ENCODE measurements at regions not wholly inside any gene's neighbourhood (a gene's known extent, or its start where the extent isn't known, plus 50 kb on each side); places are given as distances from the start of the nearest gene placed in this dataset.
"Not testable (repeated sequence)": the region's sequence is repeated elsewhere in the genome, so short reads cannot be mapped to it uniquely, and the experiment has no call there.

DNA sequence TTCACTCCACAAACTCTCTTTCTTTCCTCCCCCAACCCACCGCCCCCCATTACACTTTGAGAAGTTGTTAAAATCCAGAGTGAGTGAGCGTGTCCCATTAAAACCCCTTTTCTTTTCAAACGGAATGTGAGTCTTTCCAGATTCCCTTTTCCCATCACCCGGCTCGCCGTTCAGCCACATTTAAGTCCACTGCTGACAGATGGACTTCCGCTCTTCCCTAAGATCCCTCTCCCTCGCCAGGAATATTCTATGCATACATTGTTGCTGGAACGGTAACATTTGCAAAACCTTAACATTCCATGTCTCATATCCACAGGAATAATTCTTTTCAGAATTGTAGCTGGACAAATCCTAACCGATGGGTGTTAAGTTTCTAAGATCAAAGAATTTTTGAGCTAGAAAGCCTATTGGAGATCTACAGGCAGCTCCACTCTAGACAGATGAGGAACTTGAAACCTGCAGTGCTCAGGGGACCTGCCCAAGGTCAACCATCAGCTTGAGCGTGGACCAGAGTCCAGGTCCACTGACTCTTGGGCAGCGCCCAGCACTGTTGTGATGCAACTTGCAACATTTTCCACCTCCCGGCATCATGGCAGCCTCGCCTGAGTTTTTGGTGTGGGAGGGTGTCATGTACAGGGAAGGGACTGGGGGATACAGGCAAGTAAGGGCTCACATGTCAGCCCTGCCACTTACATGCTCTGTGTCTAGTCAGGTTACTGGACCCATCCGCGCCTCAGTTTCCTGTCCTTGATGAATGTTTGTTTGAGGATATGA is 500.1 kb downstream of the CCDC171 start:
- DNase-seq (ENCODE audit: low read depth in 2 of 2), result no peak

DNA sequence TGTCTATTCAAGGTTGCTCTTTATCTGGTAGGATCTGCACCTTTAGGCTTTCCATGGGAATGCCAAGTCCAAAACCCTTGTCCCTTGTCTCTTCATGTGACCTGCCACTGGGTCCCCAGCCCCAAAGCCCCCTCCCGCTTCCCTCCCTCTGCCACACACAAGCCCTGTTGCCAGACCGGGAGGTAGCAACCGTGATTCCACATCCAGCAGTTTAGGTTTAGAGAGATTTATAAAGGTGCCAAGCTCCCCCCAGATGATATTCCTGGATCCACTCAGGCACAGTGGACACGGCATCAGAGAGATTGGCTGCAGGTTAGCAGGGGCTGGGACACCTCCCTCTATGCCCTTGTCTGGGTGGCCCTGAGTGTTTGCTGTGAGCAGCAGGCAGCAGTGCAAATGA is 504.7 kb downstream of the CCDC171 start:
- no peak for DNase-seq (ENCODE audit: low read depth in 2 of 2)

DNA sequence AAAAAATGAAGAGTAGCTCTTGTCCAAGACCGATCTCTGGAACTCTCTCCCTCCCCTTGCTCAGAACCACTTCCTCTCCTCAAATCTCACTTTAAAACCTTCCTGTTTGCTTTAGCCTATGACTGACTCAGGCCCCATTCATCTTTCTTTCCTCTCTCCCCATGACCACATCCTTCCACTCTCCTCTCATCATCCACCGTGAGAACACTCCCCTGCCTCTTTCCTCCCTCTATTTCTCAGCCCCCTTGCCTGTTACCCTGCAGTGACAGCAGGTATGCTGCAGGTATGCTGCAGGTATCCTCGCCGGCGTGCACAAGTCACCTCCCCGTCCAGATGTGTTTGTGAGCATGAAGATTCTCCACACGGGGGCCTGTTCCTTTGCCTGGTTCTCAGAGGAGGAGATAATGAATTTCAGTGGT is 505.3 kb downstream of the CCDC171 start:
- DNase-seq (ENCODE audit: low read depth in 2 of 2), result no peak

DNA sequence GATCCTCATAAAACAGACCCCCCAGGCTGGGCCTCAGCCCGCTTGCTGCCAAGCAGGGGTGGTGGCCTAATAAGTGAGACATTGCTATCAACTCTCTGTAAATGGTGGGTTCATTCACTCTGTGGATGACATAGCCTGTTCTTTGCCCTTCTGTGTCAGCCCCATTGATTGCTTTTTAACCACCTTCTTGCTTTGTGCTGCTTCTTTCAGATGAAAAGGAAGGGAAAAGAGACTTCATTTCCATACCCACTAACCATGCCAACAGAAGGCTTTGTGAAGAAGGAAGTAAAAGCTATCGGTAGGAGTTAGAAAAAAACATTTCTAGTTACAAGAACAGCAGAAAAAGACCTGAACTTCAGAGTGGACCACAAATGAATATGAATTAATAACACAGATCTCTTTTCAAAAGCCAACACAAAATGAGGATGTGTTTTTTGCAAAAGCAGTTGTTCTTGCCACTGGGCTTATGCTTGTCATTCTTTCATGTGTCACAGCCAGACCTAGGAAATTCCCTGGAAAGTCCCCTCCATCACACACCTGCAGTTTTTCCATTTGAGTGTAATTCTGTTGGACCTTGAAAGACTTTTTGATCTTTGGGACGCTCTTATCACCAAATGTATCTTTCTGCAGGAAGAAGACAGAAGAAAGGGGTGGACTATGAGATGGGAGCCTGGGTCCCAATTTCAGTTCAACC is 507.7 kb downstream of the CCDC171 start:
- DNase-seq (ENCODE audit: low read depth in 2 of 2), result no peak

DNA sequence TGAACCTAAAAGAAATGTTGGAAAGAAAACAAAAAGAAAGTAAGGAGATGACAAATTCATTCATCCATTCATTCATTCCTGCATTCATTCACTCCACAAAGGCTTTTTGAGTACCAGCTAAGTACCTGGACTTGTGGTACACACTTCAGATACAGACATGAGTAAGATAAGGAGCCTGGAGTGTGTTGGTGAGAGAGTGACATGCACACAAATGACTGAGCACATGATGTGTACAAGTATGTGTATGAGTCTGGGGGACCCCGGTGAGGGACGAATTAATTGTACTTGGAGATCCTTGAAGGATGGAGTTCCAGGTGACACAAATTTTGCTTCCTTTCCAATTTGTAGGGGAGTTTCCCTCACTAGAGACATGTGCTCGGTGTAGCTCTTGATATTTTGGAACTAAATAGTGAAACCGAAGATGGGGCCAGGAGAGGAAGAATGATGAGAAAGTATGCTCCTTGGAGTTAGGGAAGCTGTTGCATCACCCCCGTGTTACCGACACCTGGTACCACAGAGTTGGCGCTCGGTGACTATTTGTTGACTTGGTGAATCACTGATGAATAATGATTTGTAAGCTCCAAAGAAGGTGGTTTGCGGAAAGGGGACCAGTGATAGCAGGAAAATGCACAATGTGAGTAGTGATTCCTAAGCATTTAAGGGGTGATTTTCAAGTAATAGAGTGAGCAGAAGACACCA is 509.8 kb downstream of the CCDC171 start:
- no peak for DNase-seq (ENCODE audit: low read depth in 2 of 2)

DNA sequence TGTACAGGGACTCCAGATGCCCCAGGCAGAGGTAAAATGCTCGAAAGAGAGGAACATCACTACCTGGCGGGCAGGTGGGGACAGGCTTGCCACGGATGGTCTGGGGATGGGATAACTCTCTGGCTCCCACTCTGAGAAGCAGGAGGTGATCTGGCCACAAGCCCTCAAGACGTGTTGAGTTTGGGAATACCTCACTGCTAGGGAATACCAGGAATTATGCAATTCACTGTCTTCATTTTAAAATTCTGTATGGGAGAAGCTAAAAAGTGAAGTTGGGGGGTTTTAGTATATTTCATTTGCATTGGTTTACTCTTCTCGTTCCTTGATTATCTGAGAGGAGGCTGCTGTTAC is 510.4 kb downstream of the CCDC171 start:
- DNase-seq (ENCODE audit: low read depth in 2 of 2), result no peak

DNA sequence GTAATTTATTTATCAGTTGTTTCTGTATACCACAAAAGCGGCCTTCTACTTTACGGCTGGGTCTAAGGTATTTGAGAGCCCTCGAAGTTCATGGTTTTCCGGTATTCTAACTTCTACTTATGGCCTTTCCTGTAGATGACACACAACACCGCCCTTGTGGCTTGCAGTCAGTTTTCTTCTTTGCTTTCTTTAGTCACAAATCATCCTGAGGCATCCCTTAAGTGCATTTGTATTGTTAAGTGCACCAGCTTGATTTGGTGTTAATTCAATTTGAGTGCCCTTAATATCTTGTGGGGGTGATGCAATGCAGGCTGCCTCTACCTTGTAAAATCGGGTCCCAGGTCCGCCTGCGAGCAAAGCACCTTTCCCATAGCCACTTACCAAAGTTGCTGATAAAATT is 511.9 kb downstream of the CCDC171 start:
- no peak for DNase-seq (ENCODE audit: low read depth in 2 of 2)

DNA sequence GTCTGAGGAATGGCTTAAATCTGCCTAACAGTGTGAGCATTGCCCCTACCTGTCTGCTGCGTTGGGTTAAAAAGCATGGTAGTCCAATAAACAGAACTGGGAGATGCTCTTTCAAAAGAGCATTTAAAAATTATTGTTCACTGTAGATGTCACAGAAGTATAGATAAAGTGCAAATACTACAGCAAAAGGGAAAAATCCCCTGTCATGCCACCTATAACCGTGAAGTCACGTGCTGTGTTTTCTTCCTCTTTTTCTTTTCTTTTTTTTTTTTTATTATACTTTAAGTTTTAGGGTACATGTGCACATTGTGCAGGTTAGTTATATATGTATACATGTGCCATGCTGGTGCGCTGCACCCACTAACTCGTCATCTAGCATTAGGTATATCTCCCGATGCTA is 513.4 kb downstream of the CCDC171 start:
- DNase-seq (ENCODE audit: low read depth in 2 of 2), result not testable (repeated sequence)

DNA sequence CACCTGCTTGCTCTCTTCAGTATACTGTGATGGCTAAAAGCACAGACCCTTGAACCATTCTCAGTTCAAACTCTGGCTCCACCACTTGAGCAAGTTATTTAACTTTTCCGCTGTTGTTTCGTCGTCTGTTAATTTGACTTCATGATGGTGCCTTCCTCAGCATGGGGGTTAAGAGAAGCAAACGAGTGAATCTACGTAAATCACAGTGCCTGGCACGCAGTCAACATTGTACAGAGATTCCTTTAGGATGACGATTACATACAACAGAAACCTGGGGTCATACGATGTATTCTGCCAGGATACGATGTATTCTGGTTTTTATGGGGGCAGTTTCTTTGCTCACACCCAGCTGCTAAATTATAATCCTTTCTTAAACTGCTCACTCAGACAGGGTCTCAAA is 515.6 kb downstream of the CCDC171 start:
- no peak for DNase-seq (ENCODE audit: low read depth in 2 of 2)

DNA sequence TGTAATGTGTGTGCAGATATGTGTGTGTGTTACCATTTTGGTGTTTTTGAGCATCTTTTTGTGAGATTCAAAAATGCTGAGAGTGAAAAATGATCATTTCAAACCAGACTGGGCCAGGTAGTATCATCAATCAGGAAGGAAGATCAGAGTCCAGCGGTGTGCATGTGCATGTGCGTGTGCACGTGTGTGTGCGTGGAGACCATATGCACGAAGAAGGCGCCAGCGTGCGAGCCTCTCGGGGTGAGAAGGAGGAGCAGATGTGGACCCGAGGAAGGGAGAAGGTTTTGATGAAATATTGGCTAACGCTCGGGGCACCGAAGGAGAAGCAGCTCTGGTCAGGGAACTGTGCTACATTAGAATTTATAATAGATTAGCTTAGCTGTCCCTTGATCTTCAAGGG is 516.4 kb downstream of the CCDC171 start:
- no peak for DNase-seq (ENCODE audit: low read depth in 2 of 2)

DNA sequence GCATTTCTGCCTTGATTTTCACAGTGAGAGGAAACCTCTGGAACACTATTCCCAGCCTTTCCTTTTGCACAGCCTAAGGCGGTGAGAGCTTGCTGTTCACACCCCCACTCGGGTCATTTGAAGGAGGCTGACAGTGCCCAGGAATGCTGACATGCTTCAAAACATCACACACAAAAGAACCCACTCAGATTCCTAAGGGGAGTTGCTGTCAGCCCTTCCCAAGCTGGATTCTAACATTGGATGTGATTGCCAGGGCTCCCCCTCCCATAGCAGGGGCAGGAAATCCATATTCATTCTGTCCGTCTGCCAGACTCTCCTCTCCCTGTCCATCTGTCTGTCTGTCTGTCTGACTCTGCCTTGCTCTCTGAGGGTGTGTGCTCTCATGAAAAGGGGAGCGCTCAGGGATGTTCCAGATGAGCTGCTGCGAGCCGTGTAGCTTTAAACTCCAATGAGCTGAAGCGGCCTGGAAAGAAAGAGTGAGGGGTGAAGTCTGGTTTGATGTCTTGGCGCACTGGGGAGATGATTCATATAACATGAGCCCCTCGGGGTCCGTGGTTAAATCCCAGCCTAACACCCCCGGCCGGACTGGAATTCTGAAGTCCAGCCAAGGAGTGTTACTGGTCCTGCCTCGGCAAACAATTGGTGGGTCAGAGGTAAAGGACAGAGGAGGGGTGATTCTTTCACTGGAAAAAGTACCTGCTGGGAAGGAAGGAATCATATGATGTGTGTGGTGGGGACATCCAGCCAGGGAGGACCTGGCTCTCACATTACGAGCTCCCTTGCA is 517.0 kb downstream of the CCDC171 start:
- DNase-seq (ENCODE audit: low read depth in 2 of 2), result no peak

DNA sequence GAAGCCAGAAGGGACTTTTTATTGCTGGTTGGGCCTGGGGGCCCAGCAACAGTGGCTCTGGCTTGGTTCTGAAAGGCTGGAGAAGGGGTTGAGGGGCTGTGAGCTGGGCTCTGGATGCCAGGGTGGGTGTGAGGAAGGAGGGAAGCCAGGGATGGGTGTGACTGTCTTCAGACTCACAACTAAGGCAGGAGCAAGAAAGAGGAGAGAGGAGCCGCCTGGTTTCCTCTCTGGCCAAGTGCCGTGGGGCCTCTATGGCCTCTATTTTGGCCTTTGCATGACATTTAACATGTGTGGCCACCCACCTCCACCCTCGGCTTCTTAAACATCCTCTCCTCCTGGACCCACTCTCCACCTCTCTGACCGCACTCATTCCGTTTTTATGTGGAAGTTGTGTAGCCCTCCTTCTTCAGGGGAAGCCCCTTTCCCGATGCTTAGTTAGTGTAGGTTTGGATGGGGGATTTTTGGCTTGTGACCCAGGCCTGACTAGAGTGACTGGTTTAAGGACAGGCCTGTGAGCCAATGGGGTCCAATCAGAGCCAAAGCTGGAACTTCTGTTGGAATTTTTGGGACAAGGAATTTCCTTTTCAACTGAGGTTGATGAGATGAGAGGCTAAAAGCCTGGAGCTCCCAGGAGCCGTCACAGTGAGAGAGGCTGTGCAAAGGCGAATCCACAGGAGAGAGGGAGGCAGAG is 517.8 kb downstream of the CCDC171 start:
- no peak for DNase-seq (ENCODE audit: low read depth in 2 of 2)

DNA sequence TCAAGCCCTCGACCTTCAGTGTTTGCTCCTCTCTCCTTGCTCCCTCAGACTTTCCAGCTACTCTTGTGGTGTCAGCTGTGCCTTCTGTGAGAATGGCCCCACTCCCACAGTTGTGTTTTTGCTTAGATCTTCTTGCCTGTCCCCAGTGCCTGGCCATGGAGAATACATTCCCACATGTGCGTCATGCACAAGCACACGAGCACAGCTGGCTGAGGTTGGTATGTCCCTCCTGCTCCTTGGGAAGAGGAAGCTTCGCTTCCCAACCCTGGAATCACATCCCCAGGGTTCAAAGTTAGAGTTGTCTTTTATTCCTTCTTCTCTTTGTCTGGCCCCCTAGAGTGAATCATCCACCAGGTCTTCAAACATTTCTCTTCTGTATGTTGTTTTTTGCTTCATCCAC is 518.6 kb downstream of the CCDC171 start:
- no peak for DNase-seq (ENCODE audit: low read depth in 2 of 2)

DNA sequence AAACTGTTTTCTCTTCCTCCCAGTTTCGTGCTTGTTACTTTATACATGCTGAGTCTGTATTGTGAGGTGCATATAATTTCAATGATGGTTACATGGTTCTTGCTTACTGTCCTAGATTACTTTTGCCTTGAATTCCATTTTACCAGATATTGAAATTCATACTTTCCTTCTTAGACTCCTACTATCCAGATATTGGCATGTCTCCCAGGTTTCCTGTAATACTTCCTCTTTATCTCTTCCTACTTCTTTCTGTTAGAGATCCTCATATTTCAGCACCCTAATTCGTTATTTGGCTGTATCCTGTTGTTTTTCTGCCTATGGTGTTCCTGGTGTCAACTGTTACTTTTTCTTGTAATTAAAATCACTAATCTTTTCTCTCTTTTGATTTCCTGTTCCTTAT is 522.1 kb downstream of the CCDC171 start:
- no peak for DNase-seq (ENCODE audit: low read depth in 2 of 2)

DNA sequence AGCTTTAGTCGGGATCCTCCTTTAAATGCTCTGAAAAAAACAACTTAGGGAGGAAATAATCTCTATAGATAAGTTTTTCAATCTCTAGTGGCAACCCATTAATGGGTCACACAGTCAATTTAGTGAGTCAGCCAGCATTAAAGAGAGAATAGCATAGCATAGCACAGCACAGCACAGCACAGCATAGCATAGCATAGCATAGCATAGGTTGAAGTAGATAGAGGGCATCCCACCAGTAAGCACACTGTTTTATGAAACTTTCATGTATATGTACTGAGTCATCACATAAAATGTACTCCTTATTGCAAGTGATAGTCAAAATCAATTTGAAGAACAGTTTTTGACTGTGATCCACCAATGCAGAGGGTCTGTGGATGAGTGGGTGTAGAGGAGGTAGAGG is 522.9 kb downstream of the CCDC171 start:
- DNase-seq (ENCODE audit: low read depth in 2 of 2), result no peak

DNA sequence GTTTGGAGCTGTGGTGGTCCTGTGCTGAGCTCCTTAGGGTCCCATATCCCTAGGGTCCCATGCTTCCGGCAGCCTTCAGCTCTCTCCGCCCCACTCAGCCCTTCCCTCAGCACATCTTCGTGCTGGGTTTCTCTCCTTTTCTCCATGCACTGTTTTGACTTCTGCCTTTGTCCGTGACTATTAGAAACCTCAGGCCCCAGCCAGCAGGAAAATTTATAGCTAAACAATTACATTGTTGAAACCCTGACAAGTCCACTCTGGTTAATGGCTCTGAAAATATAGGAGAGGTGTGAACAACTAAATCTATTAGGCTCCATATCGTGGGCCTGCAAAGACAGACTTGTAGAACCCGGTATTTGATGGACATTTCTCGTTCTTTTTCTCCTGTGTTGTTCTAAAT is 523.7 kb downstream of the CCDC171 start:
- no peak for DNase-seq (ENCODE audit: low read depth in 2 of 2)

DNA sequence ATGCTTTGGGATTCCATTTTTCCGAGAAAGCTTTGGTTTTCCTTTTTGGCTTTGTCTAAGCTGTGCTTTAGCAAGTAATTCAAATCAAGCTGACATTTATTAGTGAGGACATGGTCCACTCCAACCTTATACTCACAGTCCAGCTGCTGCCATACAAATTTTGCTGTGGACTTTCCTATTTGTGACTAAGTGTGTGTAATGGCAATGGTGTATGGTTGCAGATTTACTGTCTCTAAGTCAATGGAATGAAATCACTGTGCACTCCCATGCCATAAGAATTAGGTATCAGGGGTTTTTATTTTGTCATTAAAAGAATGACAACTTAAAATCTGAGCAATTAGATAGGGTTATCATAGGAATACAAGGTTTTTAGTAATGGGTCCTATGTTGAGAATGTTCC is 530.0 kb downstream of the CCDC171 start:
- no peak for DNase-seq (ENCODE audit: low read depth in 2 of 2)

DNA sequence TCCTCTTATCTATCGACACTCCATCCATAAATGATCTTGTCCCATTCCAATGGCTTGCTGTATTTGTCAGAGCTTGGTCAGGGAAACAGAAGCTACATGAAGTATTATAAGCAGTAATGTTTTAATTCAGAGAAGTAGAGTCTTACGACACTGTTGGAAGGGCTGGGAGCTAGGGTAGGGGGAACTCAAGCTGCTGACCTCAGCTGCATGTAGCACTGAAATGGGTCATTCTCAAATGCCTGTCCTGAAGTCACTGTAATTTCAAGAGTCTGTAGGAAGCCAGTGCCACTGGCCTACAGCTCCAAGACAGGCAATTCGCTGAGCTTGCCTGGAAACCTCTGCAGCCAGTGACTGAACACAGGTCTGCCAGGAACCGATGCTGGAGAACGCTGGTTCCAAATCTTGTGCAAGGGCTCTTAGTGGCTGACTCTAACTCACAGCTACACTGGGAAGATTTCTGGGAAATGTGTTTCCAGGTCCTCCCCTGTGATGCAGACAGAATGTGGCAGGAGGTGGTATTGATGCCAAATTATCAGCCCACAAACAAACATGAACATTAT is 532.4 kb downstream of the CCDC171 start:
- no peak for DNase-seq (ENCODE audit: low read depth in 2 of 2)

DNA sequence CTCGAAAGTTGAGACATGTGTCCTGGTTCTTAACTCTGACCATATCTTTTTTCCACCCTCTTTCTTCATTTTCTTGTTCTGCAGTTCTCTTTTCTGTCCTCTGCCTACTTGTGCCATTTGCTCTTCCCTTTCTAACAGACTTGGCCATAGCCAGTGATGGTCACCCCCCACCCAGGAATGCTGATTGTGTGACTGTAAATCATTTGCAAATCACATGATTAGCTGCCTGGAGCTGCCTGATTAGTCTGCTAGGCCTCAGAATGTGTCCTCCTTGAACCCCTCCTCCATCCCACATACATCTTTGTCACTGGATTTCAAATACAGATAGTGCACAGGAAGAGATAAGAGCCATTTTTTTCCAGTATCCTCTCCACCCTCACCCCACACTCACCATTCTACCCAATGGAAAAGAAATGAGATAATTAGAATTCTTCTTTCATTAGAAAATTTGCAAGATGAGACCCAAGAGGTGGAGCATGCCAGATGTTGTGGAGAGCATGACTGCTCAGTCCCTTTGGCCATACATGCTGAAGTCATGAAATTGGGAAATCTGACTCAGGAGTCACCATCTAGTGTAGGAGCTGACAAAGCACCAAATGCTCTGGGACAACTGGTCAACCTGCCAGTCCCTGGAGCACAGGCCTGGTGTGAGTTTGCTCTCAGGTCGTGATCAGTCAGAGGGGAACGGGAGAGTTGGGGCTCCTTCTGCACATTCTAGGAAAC is 538.2 kb downstream of the CCDC171 start:
- DNase-seq (ENCODE audit: low read depth in 2 of 2), result no peak

Data from stimulated activated CD8-positive, alpha-beta memory T cell treated with anti-CD3 and anti-CD28 coated beads, Interleukin-2, amount 100 ng/mL, for 1 hour (primary cell).